ENCODE measurements at regions not wholly inside any gene's neighbourhood (a gene's known extent, or its start where the extent isn't known, plus 50 kb on each side); places are given as distances from the start of the nearest gene placed in this dataset.
"Not testable (repeated sequence)": the region's sequence is repeated elsewhere in the genome, so short reads cannot be mapped to it uniquely, and the experiment has no call there.

GRCh38 chr11:129700701-129701100, 114.9 kb upstream of the TMEM45B start:
- DNase-seq, result no peak

GRCh38 chr11:129701706-129702105, 113.9 kb upstream of the TMEM45B start:
- DNase-seq, result no peak

- no peak for DNase-seq
Measured at GRCh38 chr11:129702410-129703398, 112.9 kb upstream of the TMEM45B start.

GRCh38 chr11:129703846-129704245, 111.8 kb upstream of the TMEM45B start:
- no peak for DNase-seq

GRCh38 chr11:129704831-129705230, 110.8 kb upstream of the TMEM45B start:
- DNase-seq, result no peak

GRCh38 chr11:129705341-129705740, 110.3 kb upstream of the TMEM45B start:
- no peak for DNase-seq

GRCh38 chr11:129705933-129706332, 109.7 kb upstream of the TMEM45B start:
- no peak for DNase-seq

GRCh38 chr11:129709801-129710398, 105.7 kb upstream of the TMEM45B start:
- DNase-seq, result no peak

GRCh38 chr11:129710423-129710822, 105.2 kb upstream of the TMEM45B start:
- no peak for DNase-seq

GRCh38 chr11:129711760-129712159, 103.9 kb upstream of the TMEM45B start:
- no peak for DNase-seq

GRCh38 chr11:129712486-129713240, 103.0 kb upstream of the TMEM45B start:
- not testable (repeated sequence) for DNase-seq

GRCh38 chr11:129719037-129719436, 96.6 kb upstream of the TMEM45B start:
- DNase-seq, result no peak

GRCh38 chr11:129720156-129720555, 95.5 kb upstream of the TMEM45B start:
- no peak for DNase-seq

- no peak for DNase-seq
Measured at GRCh38 chr11:129720994-129721393, 94.7 kb upstream of the TMEM45B start.

- DNase-seq, result no peak
Measured at GRCh38 chr11:129721685-129722084, 94.0 kb upstream of the TMEM45B start.

- DNase-seq, result no peak
Measured at GRCh38 chr11:129722529-129722928, 93.1 kb upstream of the TMEM45B start.

- DNase-seq, result no peak
Measured at GRCh38 chr11:129723146-129723760, 92.4 kb upstream of the TMEM45B start.

- DNase-seq, result no peak
Measured at GRCh38 chr11:129723761-129724162, 91.9 kb upstream of the TMEM45B start.

GRCh38 chr11:129724866-129725265, 90.8 kb upstream of the TMEM45B start:
- DNase-seq, result no peak

- no peak for DNase-seq
Measured at GRCh38 chr11:129726179-129726578, 89.5 kb upstream of the TMEM45B start.

- no peak for DNase-seq
Measured at GRCh38 chr11:129728581-129728980, 87.1 kb upstream of the TMEM45B start.

- no peak for DNase-seq
Measured at GRCh38 chr11:129729216-129729615, 86.4 kb upstream of the TMEM45B start.

GRCh38 chr11:129729823-129730222, 85.8 kb upstream of the TMEM45B start:
- no peak for DNase-seq

Measured in midbrain (tissue), 1 donor.